Astrocyte (in vitro differentiated cells and primary cell): ENCODE measurements at regions not wholly inside any gene's neighbourhood (a gene's known extent, or its start where the extent isn't known, plus 50 kb on each side); places are given as distances from the start of the nearest gene placed in this dataset.

ENCODE experiments used
- EZH2 ChIP-seq: IDR thresholded peaks from 2 replicates; pipeline ENCODE4 v1.6.1; 2012; ENCODE audit warnings: mild to moderate bottlenecking, low read length, inconsistent platforms; ENCODE audit not compliant: insufficient read depth
- TF ChIP-seq, protein P1 (sequence below): IDR thresholded peaks from 2 replicates; pipeline ENCODE4 v1.5.1; 2011; ENCODE audit warnings: low read depth, mild to moderate bottlenecking, inconsistent platforms, low read length, moderate library complexity; ENCODE audit not compliant: insufficient read depth

DNA sequence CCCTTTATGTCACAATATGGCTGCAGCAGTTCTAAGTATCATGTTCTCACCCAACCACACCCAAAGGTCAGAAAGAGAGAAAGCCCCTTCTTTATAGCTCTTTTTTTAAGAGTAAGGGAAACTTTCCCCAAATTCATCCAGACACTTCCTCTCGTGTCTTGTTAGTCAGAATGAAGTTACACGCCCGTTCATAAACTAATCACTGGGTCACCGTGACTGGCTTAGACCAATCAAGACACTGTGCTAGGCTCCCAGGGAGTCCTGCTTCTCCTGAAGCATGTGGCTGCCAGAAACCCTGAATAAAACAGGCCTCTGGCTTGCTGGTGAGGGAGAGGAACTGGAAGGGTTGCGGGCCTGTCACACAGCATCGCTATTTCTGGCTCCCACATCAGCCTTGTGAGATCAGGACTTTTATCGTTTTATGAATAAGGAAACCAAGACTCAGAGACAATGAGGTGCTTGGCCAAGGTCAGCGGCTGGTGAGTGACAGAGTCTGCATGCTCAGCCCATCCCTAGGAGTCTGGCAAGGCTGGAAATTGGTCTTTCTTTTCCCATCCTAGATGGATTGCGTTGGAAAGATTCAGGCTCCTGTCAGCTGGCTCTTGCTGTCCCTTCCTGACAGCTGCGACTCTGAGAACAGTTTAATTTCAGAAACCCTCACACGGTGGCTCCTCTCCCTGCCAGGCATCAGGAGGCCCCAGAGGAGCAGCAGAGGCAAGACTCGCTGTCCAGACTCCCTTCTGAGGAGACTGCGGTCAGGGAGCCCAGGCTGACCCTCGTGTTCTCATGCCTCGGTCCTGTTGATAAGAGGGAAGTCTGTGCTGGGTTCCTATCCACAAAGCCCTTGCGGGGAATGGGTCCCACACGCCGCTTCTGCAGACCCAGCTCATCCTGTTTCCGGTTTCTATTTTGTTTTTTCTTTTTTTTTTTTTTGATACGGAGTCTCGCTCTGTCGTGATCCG is 104.5 kb upstream of the TAF1B start:
- TF ChIP-seq, protein P1, sequence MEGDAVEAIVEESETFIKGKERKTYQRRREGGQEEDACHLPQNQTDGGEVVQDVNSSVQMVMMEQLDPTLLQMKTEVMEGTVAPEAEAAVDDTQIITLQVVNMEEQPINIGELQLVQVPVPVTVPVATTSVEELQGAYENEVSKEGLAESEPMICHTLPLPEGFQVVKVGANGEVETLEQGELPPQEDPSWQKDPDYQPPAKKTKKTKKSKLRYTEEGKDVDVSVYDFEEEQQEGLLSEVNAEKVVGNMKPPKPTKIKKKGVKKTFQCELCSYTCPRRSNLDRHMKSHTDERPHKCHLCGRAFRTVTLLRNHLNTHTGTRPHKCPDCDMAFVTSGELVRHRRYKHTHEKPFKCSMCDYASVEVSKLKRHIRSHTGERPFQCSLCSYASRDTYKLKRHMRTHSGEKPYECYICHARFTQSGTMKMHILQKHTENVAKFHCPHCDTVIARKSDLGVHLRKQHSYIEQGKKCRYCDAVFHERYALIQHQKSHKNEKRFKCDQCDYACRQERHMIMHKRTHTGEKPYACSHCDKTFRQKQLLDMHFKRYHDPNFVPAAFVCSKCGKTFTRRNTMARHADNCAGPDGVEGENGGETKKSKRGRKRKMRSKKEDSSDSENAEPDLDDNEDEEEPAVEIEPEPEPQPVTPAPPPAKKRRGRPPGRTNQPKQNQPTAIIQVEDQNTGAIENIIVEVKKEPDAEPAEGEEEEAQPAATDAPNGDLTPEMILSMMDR = no peak
- TF ChIP-seq EZH2 = no peak
